GM12873 (cell line): ENCODE measurements at regions not wholly inside any gene's neighbourhood (a gene's known extent, or its start where the extent isn't known, plus 50 kb on each side); places are given as distances from the start of the nearest gene placed in this dataset.

Experiments used
- CTCF ChIP-seq: IDR thresholded peaks from 2 replicates; pipeline ENCODE4 v1.5.1; 2012; ENCODE audit warnings: low read depth, mild to moderate bottlenecking, moderate library complexity, low read length, control low read depth; ENCODE audit not compliant: insufficient read depth; ENCODE audit errors: missing control alignments

GRCh38 chr11:92441443-92441726 is 216.8 kb downstream of the FAT3 start:
- no peak for TF ChIP-seq CTCF

GRCh38 chr11:92443199-92443598 is 218.6 kb downstream of the FAT3 start:
- TF ChIP-seq CTCF: no peak

- TF ChIP-seq CTCF: no peak
Observed at GRCh38 chr11:92447586-92447985, 223.0 kb downstream of the FAT3 start.

- TF ChIP-seq CTCF: no peak
Observed at GRCh38 chr11:92449222-92449621, 224.6 kb downstream of the FAT3 start.

GRCh38 chr11:92449780-92450179 is 225.2 kb downstream of the FAT3 start:
- no peak for TF ChIP-seq CTCF

- no peak for TF ChIP-seq CTCF
Observed at GRCh38 chr11:92451063-92451462, 226.4 kb downstream of the FAT3 start.

- no peak for TF ChIP-seq CTCF
Observed at GRCh38 chr11:92453055-92453454, 228.4 kb downstream of the FAT3 start.
